T-helper 17 cell (primary cell): ENCODE measurements at regions not wholly inside any gene's neighbourhood (a gene's known extent, or its start where the extent isn't known, plus 50 kb on each side); places are given as distances from the start of the nearest gene placed in this dataset.

Experiments used
- ATAC-seq: fragments of 150-1000 bp; cut with Tn5 transposase; 2 replicates; pipeline ENCODE4 v1.10.0; 2021; ENCODE audit warnings: mild to moderate bottlenecking, moderate library complexity
- DNase-seq, 3 donors: peaks; one replicate each; pipeline versions ENCODE4 v3.0.0 to v3.0.0-alpha.2; 2020 to 2021
- H3K9me3 ChIP-seq: one replicate; pipeline ENCODE4 v1.7.0; 2013; ENCODE audit warnings: low read length, mild to moderate bottlenecking; ENCODE audit not compliant: control insufficient read depth, poor library complexity, severe bottlenecking
- H3K27ac Mint-ChIP-seq: one replicate; pipeline ENCODE4 v1.8.0; 2022; ENCODE audit warnings: mild to moderate bottlenecking, moderate library complexity, mixed read lengths
- H3K27me3 Mint-ChIP-seq: one replicate; pipeline ENCODE4 v1.8.0; 2022; ENCODE audit warnings: mixed read lengths
- H3K36me3 Mint-ChIP-seq: one replicate; pipeline ENCODE4 v1.8.0; 2022; ENCODE audit warnings: low read depth, mixed read lengths
- H3K4me1 Mint-ChIP-seq: one replicate; pipeline ENCODE4 v1.8.0; 2022; ENCODE audit warnings: mild to moderate bottlenecking, mixed read lengths
- H3K4me3 Mint-ChIP-seq: one replicate; pipeline ENCODE4 v1.8.0; 2022; ENCODE audit warnings: mild to moderate bottlenecking, moderate library complexity, mixed read lengths

- no peaks in the 10 kb centered on the region for H3K9me3 ChIP-seq
- Mint-ChIP-seq H3K4me3 (no peak overlapping the region), H3K27ac (no peak overlapping the region), H3K4me1 (no peaks in the 10 kb centered on the region), H3K27me3 (no peaks in the 10 kb centered on the region), H3K36me3 (no peaks in the 10 kb centered on the region)
- ATAC-seq = no peak
- no peak for DNase-seq
Observed at GRCh38 chr4:125365731-125366130, 51.0 kb downstream of the FAT4 start.

- no peaks in the 10 kb centered on the region for H3K9me3 ChIP-seq
- H3K27ac Mint-ChIP-seq = no peak overlapping the region
- H3K36me3 Mint-ChIP-seq = no peaks in the 10 kb centered on the region
- ATAC-seq = no peak
- no peaks in the 10 kb centered on the region for H3K27me3 Mint-ChIP-seq
- no peaks in the 10 kb centered on the region for H3K4me1 Mint-ChIP-seq
- no peak overlapping the region for H3K4me3 Mint-ChIP-seq
- no peak for DNase-seq
Observed at GRCh38 chr4:125368146-125368545, 53.4 kb downstream of the FAT4 start.

GRCh38 chr4:125368671-125369081 is 53.9 kb downstream of the FAT4 start:
- no peak overlapping the region for H3K4me3 Mint-ChIP-seq
- no peaks in the 10 kb centered on the region for H3K27me3 Mint-ChIP-seq

GRCh38 chr4:125369098-125369497 is 54.3 kb downstream of the FAT4 start:
- H3K4me1 Mint-ChIP-seq = no peaks in the 10 kb centered on the region
- no peaks in the 10 kb centered on the region for H3K27me3 Mint-ChIP-seq
- H3K36me3 Mint-ChIP-seq = no peaks in the 10 kb centered on the region
- no peaks in the 10 kb centered on the region for H3K9me3 ChIP-seq
- ATAC-seq (no peak), DNase-seq (no peak)
- no peak overlapping the region for H3K4me3 Mint-ChIP-seq
- H3K27ac Mint-ChIP-seq = no peak overlapping the region

More at GRCh38 chr4:125368671-125369081, 53.9 kb downstream of the FAT4 start:
- no peak for ATAC-seq
- Mint-ChIP-seq H3K36me3 (no peaks in the 10 kb centered on the region), H3K27ac (no peak overlapping the region), H3K4me1 (no peaks in the 10 kb centered on the region)
- DNase-seq = no peak
- H3K9me3 ChIP-seq = no peaks in the 10 kb centered on the region

- ATAC-seq (no peak), DNase-seq (no peak)
- no peak overlapping the region for H3K4me3 Mint-ChIP-seq
- H3K9me3 ChIP-seq = no peaks in the 10 kb centered on the region
- no peaks in the 10 kb centered on the region for H3K4me1 Mint-ChIP-seq
- H3K27me3 Mint-ChIP-seq = no peaks in the 10 kb centered on the region
- no peaks in the 10 kb centered on the region for H3K36me3 Mint-ChIP-seq
- H3K27ac Mint-ChIP-seq = no peak overlapping the region
Observed at GRCh38 chr4:125370478-125370877, 55.7 kb downstream of the FAT4 start.

- H3K4me1 Mint-ChIP-seq = no peaks in the 10 kb centered on the region
- no peaks in the 10 kb centered on the region for H3K9me3 ChIP-seq
- no peak overlapping the region for H3K4me3 Mint-ChIP-seq
- no peaks in the 10 kb centered on the region for H3K36me3 Mint-ChIP-seq
- no peaks in the 10 kb centered on the region for H3K27me3 Mint-ChIP-seq
- DNase-seq (no peak), ATAC-seq (no peak)
- H3K27ac Mint-ChIP-seq = no peak overlapping the region
Observed at GRCh38 chr4:125382995-125383394, 68.2 kb downstream of the FAT4 start.

- no peak overlapping the region for H3K27ac Mint-ChIP-seq
- no peaks in the 10 kb centered on the region for H3K36me3 Mint-ChIP-seq
- DNase-seq (no peak), ATAC-seq (no peak)
- no peaks in the 10 kb centered on the region for H3K4me1 Mint-ChIP-seq
- H3K27me3 Mint-ChIP-seq = no peaks in the 10 kb centered on the region
- no peaks in the 10 kb centered on the region for H3K9me3 ChIP-seq
- no peak overlapping the region for H3K4me3 Mint-ChIP-seq
Observed at GRCh38 chr4:125387770-125388169, 73.0 kb downstream of the FAT4 start.

- no peaks in the 10 kb centered on the region for H3K4me1 Mint-ChIP-seq
- H3K36me3 Mint-ChIP-seq = no peaks in the 10 kb centered on the region
- H3K27ac Mint-ChIP-seq = no peak overlapping the region
- no peaks in the 10 kb centered on the region for H3K27me3 Mint-ChIP-seq
- no peaks in the 10 kb centered on the region for H3K9me3 ChIP-seq
- ATAC-seq (no peak), DNase-seq (no peak)
- H3K4me3 Mint-ChIP-seq = no peak overlapping the region
Observed at GRCh38 chr4:125388613-125389012, 73.9 kb downstream of the FAT4 start.

- Mint-ChIP-seq H3K27me3 (no peaks in the 10 kb centered on the region), H3K36me3 (no peaks in the 10 kb centered on the region), H3K4me1 (no peaks in the 10 kb centered on the region), H3K4me3 (no peak overlapping the region), H3K27ac (no peak overlapping the region)
- no peak for DNase-seq
- H3K9me3 ChIP-seq = no peaks in the 10 kb centered on the region
- ATAC-seq = no peak
Observed at GRCh38 chr4:125389713-125390112, 75.0 kb downstream of the FAT4 start.

GRCh38 chr4:125390126-125390525 is 75.4 kb downstream of the FAT4 start:
- H3K4me3 Mint-ChIP-seq = no peak overlapping the region
- no peak overlapping the region for H3K27ac Mint-ChIP-seq
- H3K27me3 Mint-ChIP-seq = no peaks in the 10 kb centered on the region
- no peaks in the 10 kb centered on the region for H3K4me1 Mint-ChIP-seq
- DNase-seq (no peak), ATAC-seq (no peak)
- H3K36me3 Mint-ChIP-seq = no peaks in the 10 kb centered on the region
- no peaks in the 10 kb centered on the region for H3K9me3 ChIP-seq

- H3K27me3 Mint-ChIP-seq = no peaks in the 10 kb centered on the region
- H3K9me3 ChIP-seq = no peaks in the 10 kb centered on the region
- no peak overlapping the region for H3K4me3 Mint-ChIP-seq
- H3K27ac Mint-ChIP-seq = no peak overlapping the region
- DNase-seq (no peak), ATAC-seq (no peak)
- no peaks in the 10 kb centered on the region for H3K4me1 Mint-ChIP-seq
- no peaks in the 10 kb centered on the region for H3K36me3 Mint-ChIP-seq
Observed at GRCh38 chr4:125390727-125391126, 76.0 kb downstream of the FAT4 start.

GRCh38 chr4:125392694-125393093 is 77.9 kb downstream of the FAT4 start:
- no peak overlapping the region for H3K4me3 Mint-ChIP-seq
- no peak overlapping the region for H3K27ac Mint-ChIP-seq
- no peak for DNase-seq
- ATAC-seq = no peak
- no peaks in the 10 kb centered on the region for H3K27me3 Mint-ChIP-seq
- H3K4me1 Mint-ChIP-seq = no peaks in the 10 kb centered on the region
- H3K36me3 Mint-ChIP-seq = no peaks in the 10 kb centered on the region
- no peaks in the 10 kb centered on the region for H3K9me3 ChIP-seq

GRCh38 chr4:125393825-125394224 is 79.1 kb downstream of the FAT4 start:
- no peaks in the 10 kb centered on the region for H3K4me1 Mint-ChIP-seq
- no peaks in the 10 kb centered on the region for H3K36me3 Mint-ChIP-seq
- no peaks in the 10 kb centered on the region for H3K9me3 ChIP-seq
- H3K4me3 Mint-ChIP-seq = no peak overlapping the region
- no peaks in the 10 kb centered on the region for H3K27me3 Mint-ChIP-seq
- ATAC-seq (no peak), DNase-seq (no peak)
- no peak overlapping the region for H3K27ac Mint-ChIP-seq

GRCh38 chr4:125397226-125397625 is 82.5 kb downstream of the FAT4 start:
- Mint-ChIP-seq H3K4me1 (no peaks in the 10 kb centered on the region), H3K4me3 (no peak overlapping the region), H3K36me3 (no peaks in the 10 kb centered on the region), H3K27ac (no peak overlapping the region), H3K27me3 (no peaks in the 10 kb centered on the region)
- no peak for DNase-seq
- H3K9me3 ChIP-seq = no peaks in the 10 kb centered on the region
- ATAC-seq = no peak
